ENCODE measurements at regions not wholly inside any gene's neighbourhood (a gene's known extent, or its start where the extent isn't known, plus 50 kb on each side); places are given as distances from the start of the nearest gene placed in this dataset.

GRCh38 chr9:99359336-99359735 is 137.3 kb downstream of the SEC61B start:
- no peak for DNase-seq (ENCODE audit: low read depth)

GRCh38 chr9:99360026-99360425 is 137.9 kb downstream of the SEC61B start:
- DNase-seq (ENCODE audit: low read depth): no peak
- TF ChIP-seq CTCF (IDR thresholded peaks at IDR 0.05; ENCODE audit: low read depth, low read length, missing control alignments): no peak
- no peak overlapping the region for H3K4me3 ChIP-seq (ENCODE audit: low read depth, low read length)

More at GRCh38 chr9:99359336-99359735, 137.3 kb downstream of the SEC61B start:
- no peak overlapping the region for H3K4me3 ChIP-seq (ENCODE audit: low read depth, low read length)
- no peak for TF ChIP-seq CTCF (IDR thresholded peaks at IDR 0.05; ENCODE audit: low read depth, low read length, missing control alignments)

- no peak for TF ChIP-seq CTCF (IDR thresholded peaks at IDR 0.05; ENCODE audit: low read depth, low read length, missing control alignments)
- H3K4me3 ChIP-seq (ENCODE audit: low read depth, low read length): no peak overlapping the region
- DNase-seq (ENCODE audit: low read depth): no peak
These were observed 139.7 kb downstream of the SEC61B start for GRCh38 chr9:99361817-99362216.

GRCh38 chr9:99362321-99362720 is 140.2 kb downstream of the SEC61B start:
- no peak for DNase-seq (ENCODE audit: low read depth)
- no peak for TF ChIP-seq CTCF (IDR thresholded peaks at IDR 0.05; ENCODE audit: low read depth, low read length, missing control alignments)
- no peak overlapping the region for H3K4me3 ChIP-seq (ENCODE audit: low read depth, low read length)

- H3K4me3 ChIP-seq (ENCODE audit: low read depth, low read length): no peak overlapping the region
- TF ChIP-seq CTCF (IDR thresholded peaks at IDR 0.05; ENCODE audit: low read depth, low read length, missing control alignments): no peak
- no peak for DNase-seq (ENCODE audit: low read depth)
These were observed 141.4 kb downstream of the SEC61B start for GRCh38 chr9:99363509-99363908.

GRCh38 chr9:99365233-99365980 is 143.3 kb downstream of the SEC61B start:
- DNase-seq (ENCODE audit: low read depth): no peak

More at GRCh38 chr9:99365233-99365980, 143.3 kb downstream of the SEC61B start:
- no peak overlapping the region for H3K4me3 ChIP-seq (ENCODE audit: low read depth, low read length)
- no peak for TF ChIP-seq CTCF (IDR thresholded peaks at IDR 0.05; ENCODE audit: low read depth, low read length, missing control alignments)
